K562 (cell line): ENCODE measurements at regions not wholly inside any gene's neighbourhood (a gene's known extent, or its start where the extent isn't known, plus 50 kb on each side); places are given as distances from the start of the nearest gene placed in this dataset.

ENCODE experiments used
- ATAC-seq: fragments of 200-7000 bp; cut with Tn5 transposase; 3 replicates; pipeline ENCODE4 v1.9.1; 2020; ENCODE audit warnings: moderate library complexity
- BruUV-seq: library from RNA; stranded (reverse); fragments of 400-500 nt; replicated peaks from 2 replicates; lab custom pipeline; 2021; lab: Mats Ljungman, UMichigan
- CTCF ChIA-PET: fragments of 300-600 bp; formaldehyde crosslinking; extraction: SDS; loops from one replicate; lab custom pipeline; 2021; ENCODE audit warnings: low intra/inter-chr PET ratio; lab: Yijun Ruan, JAX
- POLR2A ChIA-PET: fragments of 300-600, 350-650 bp; sonication (Branson Sonifier 250); formaldehyde crosslinking; extraction: SDS; loops from one replicate; lab custom pipeline; 2021; ENCODE audit warnings: antibody characterized with exemption, inconsistent platforms; lab: Yijun Ruan, JAX
- DNase-seq, 4 experiments: peaks; one replicate each; pipeline versions ENCODE4 v3.0.0 to v3.0.0-alpha.2; 2011 to 2018; ENCODE audit warnings: low spot score in 3 of 4, mixed read lengths in 3 of 4; ENCODE audit errors: extremely low read depth in 1 of 4
- FAIRE-seq: peaks from 2 replicates; lab custom pipeline; 2011; peaks lifted over from hg19 to GRCh38; lab: Jason Lieb, UNC
- H2AFZ ChIP-seq: 2 replicates; pipeline ENCODE4 v1.6.0; 2011; ENCODE audit warnings: low read depth, low read length, control low read depth, inconsistent platforms
- H3K27ac ChIP-seq: fragments of 200-600 bp; 3 replicates; pipeline ENCODE4 v1.8.0; 2011; ENCODE audit warnings: low read depth, mild to moderate bottlenecking, control low read depth, inconsistent platforms, low read length, moderate library complexity, mixed read lengths; ENCODE audit errors: extremely low read depth
- H3K27me3 ChIP-seq, 2 experiments: fragments of 300-600 bp in 1 of 2; 2 replicates in 1 of 2; 3 replicates in 1 of 2; pipeline versions ENCODE4 v1.6.0 to v1.8.0; 2011; ENCODE audit warnings: inconsistent platforms in 2 of 2, low read length in 2 of 2, mild to moderate bottlenecking in 1 of 2, mixed read lengths in 1 of 2, moderate library complexity in 1 of 2; ENCODE audit not compliant: control insufficient read depth in 2 of 2, insufficient read depth in 2 of 2
- H3K36me3 ChIP-seq: fragments of 300-600 bp; 3 replicates; pipeline ENCODE4 v1.8.0; 2011; ENCODE audit warnings: mild to moderate bottlenecking, low read length, inconsistent platforms; ENCODE audit not compliant: control insufficient read depth, insufficient read depth
- H3K4me1 ChIP-seq, 2 experiments: fragments of 200-600 bp in 1 of 2; replicated peaks in 1 of 2; 2 replicates in 1 of 2; 3 replicates in 1 of 2; pipeline versions ENCODE4 v1.5.1 to v1.8.0; 2011; ENCODE audit warnings: inconsistent platforms in 2 of 2, low read length in 2 of 2, mild to moderate bottlenecking in 1 of 2, mixed read lengths in 1 of 2, moderate library complexity in 1 of 2; ENCODE audit not compliant: control insufficient read depth in 2 of 2, insufficient read depth in 2 of 2
- H3K4me2 ChIP-seq: 2 replicates; pipeline ENCODE4 v1.6.1; 2011; ENCODE audit warnings: low read length, control low read depth, inconsistent platforms, mixed read lengths; ENCODE audit not compliant: insufficient read depth
- H3K4me3 ChIP-seq: fragments of 200-600 bp; sonication (generic), shearing (Covaris generic); 2 replicates; pipeline ENCODE4 v1.5.1; 2016; ENCODE audit warnings: control low read depth, inconsistent platforms
- H3K79me2 ChIP-seq: fragments of 200-600 bp; 3 replicates; pipeline ENCODE4 v1.8.0; 2011; ENCODE audit warnings: low read length, inconsistent platforms; ENCODE audit not compliant: control insufficient read depth, insufficient read depth
- H3K9ac ChIP-seq, 2 experiments: 2 replicates each; pipeline versions ENCODE4 v1.6.0 to v1.6.1; 2011; ENCODE audit warnings: low read depth in 2 of 2, low read length in 2 of 2, control low read depth in 1 of 2, inconsistent platforms in 1 of 2, mild to moderate bottlenecking in 1 of 2, mixed read lengths in 1 of 2; ENCODE audit not compliant: insufficient read depth in 1 of 2
- H3K9me1 ChIP-seq: one replicate; pipeline ENCODE4 v1.6.0; 2011; ENCODE audit warnings: inconsistent platforms, mild to moderate bottlenecking, low read length, moderate library complexity; ENCODE audit not compliant: control insufficient read depth, insufficient read depth
- H3K9me3 ChIP-seq: replicated peaks from 2 replicates; pipeline ENCODE4 v1.5.1; 2011; ENCODE audit warnings: low read depth, low read length, inconsistent platforms; ENCODE audit not compliant: control insufficient read depth, insufficient read depth
- H4K20me1 ChIP-seq: replicated peaks from 2 replicates; pipeline ENCODE4 v1.6.1; 2011; ENCODE audit warnings: low read length, inconsistent platforms, mixed read lengths; ENCODE audit not compliant: control insufficient read depth, insufficient read depth
- BACH1 ChIP-seq: fragments of 200-800 bp; sonication (Bioruptor generic); IDR thresholded peaks from 2 replicates; pipeline ENCODE4 v1.6.1; 2016; ENCODE audit warnings: missing genetic modification characterization, missing compliant biosample characterization
- ELF4 ChIP-seq: fragments of 450-650 bp; formaldehyde crosslinking; IDR thresholded peaks from 2 replicates; pipeline ENCODE4 v1.4.0; 2022; ENCODE audit warnings: missing genetic modification characterization
- EZH2 ChIP-seq: IDR thresholded peaks from 2 replicates; pipeline ENCODE4 v1.6.1; 2012; ENCODE audit warnings: low read depth, mild to moderate bottlenecking, inconsistent platforms, low read length, borderline replicate concordance
- NR0B1 ChIP-seq: fragments of 450-650 bp; IDR thresholded peaks from one replicate; pipeline ENCODE4 v1.6.1; 2018; ENCODE audit warnings: mild to moderate bottlenecking, moderate library complexity; ENCODE audit not compliant: partially characterized antibody
- TCFL5 ChIP-seq: fragments of 250-450 bp; sonication (Bioruptor Pico); conservative IDR thresholded peaks from 2 replicates; pipeline ENCODE4 v1.6.1; 2021; ENCODE audit warnings: mild to moderate bottlenecking, moderate library complexity, matching md5 sums
- WGBS: fragments of 100-300 bp; shearing (Covaris generic); methylation state at CpG from one replicate; pipeline ENCODE4 v1.1.6; 2016; ENCODE audit warnings: low coverage, mixed read lengths; ENCODE audit not compliant: insufficient coverage; ENCODE audit errors: missing lambda C conversion rate; 5-methylcytosine and 5-hydroxymethylcytosine counted together
- in situ Hi-C: fragments of 300-500 bp; cut with MboI; formaldehyde crosslinking; loops from 4 replicates; pipeline ENCODE4 v1.15.0; 2018; ENCODE audit warnings: inconsistent platforms, mixed read lengths
- intact Hi-C: fragments of 100-400 bp; cut with micrococcal nuclease; formaldehyde crosslinking; loops from 2 replicates; pipeline ENCODE4 v1.14.2; 2022
- TF ChIP-seq, protein P1 (sequence below): sonication (generic); formaldehyde crosslinking; IDR thresholded peaks from 2 replicates; pipeline ENCODE4 v1.8.1; 2023; ENCODE audit warnings: mild to moderate bottlenecking, missing genetic modification reagents
- TF ChIP-seq, protein P2 (sequence below), 2 experiments: IDR thresholded peaks; 2 replicates each; pipeline ENCODE4 v1.6.1; 2011; ENCODE audit warnings: borderline replicate concordance in 1 of 2, control low read depth in 1 of 2, low read depth in 1 of 2, low read length in 1 of 2, mild to moderate bottlenecking in 1 of 2, mixed read lengths in 1 of 2, moderate library complexity in 1 of 2; ENCODE audit not compliant: insufficient read depth in 1 of 2, insufficient read length in 1 of 2, poor library complexity in 1 of 2, severe bottlenecking in 1 of 2; ENCODE audit errors: extremely low read depth in 1 of 2

GRCh38 chr2:5937851-5938565 lies 245.8 kb downstream of the SOX11 start:
- no peak overlapping the region for H2AFZ ChIP-seq
- H3K27me3 ChIP-seq, result no peaks in the 10 kb centered on the region
- CTCF ChIA-PET, result no interaction called here
- 4% methylated on average over 10 of the region's 12 CpGs for WGBS
- H3K4me1 ChIP-seq, result no peaks in the 10 kb centered on the region
- TF ChIP-seq, protein P1, sequence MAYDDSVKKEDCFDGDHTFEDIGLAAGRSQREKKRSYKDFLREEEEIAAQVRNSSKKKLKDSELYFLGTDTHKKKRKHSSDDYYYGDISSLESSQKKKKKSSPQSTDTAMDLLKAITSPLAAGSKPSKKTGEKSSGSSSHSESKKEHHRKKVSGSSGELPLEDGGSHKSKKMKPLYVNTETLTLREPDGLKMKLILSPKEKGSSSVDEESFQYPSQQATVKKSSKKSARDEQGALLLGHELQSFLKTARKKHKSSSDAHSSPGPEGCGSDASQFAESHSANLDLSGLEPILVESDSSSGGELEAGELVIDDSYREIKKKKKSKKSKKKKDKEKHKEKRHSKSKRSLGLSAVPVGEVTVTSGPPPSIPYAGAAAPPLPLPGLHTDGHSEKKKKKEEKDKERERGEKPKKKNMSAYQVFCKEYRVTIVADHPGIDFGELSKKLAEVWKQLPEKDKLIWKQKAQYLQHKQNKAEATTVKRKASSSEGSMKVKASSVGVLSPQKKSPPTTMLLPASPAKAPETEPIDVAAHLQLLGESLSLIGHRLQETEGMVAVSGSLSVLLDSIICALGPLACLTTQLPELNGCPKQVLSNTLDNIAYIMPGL, result no peak
- H3K9ac ChIP-seq, result no peak overlapping the region
- H3K36me3 ChIP-seq, result no peaks in the 10 kb centered on the region
- BruUV-seq, result no TSS peak
- H3K4me3 ChIP-seq, result no peak overlapping the region
- FAIRE-seq (no peak), DNase-seq (no peak), ATAC-seq (no peak)
- intact Hi-C loops (no loop called here), in situ Hi-C loops (no loop called here)
- H3K4me2 ChIP-seq, result no peak overlapping the region
- POLR2A ChIA-PET, result no interaction called here
- H3K9me3 ChIP-seq, result no peaks in the 10 kb centered on the region
- no peak overlapping the region for H3K27ac ChIP-seq
- no peaks in the 10 kb centered on the region for H3K79me2 ChIP-seq
- no peaks in the 10 kb centered on the region for H3K9me1 ChIP-seq
- no peaks in the 10 kb centered on the region for H4K20me1 ChIP-seq

- no peak for FAIRE-seq
- POLR2A ChIA-PET, result no interaction called here
- 1% methylated on average over 10 of the region's 10 CpGs for WGBS
- BruUV-seq, result no TSS peak
- H3K4me2 ChIP-seq, result no peak overlapping the region
- intact Hi-C loops, result no loop called here
- in situ Hi-C loops, result no loop called here
- no peaks in the 10 kb centered on the region for H3K79me2 ChIP-seq
- DNase-seq, result no peak
- no peak overlapping the region for H2AFZ ChIP-seq
- no peak overlapping the region for H3K27ac ChIP-seq
- H3K9me3 ChIP-seq, result no peaks in the 10 kb centered on the region
- TF ChIP-seq TCFL5 (CRISPR knock-in tag) (no peak), BACH1 (tag) (no peak), NR0B1 (no peak), ELF4 (CRISPR knock-in tag) (no peak), EZH2 (no peak)
- TF ChIP-seq, protein P2, sequence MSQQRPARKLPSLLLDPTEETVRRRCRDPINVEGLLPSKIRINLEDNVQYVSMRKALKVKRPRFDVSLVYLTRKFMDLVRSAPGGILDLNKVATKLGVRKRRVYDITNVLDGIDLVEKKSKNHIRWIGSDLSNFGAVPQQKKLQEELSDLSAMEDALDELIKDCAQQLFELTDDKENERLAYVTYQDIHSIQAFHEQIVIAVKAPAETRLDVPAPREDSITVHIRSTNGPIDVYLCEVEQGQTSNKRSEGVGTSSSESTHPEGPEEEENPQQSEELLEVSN (IDR thresholded peaks at IDR 0.05; ENCODE audit: borderline replicate concordance in 1 of 2, extremely low read depth in 1 of 2, insufficient read depth in 1 of 2, insufficient read length in 1 of 2, low read depth in 1 of 2, low read length in 1 of 2, poor library complexity in 1 of 2, severe bottlenecking in 1 of 2), result no peak
- TF ChIP-seq, all 486 proteins: peak for 0
- Histone ChIP-seq H3K9me1 (no peaks in the 10 kb centered on the region), H3K4me3 (no peak overlapping the region), H3K4me1 (no peaks in the 10 kb centered on the region), H4K20me1 (no peaks in the 10 kb centered on the region), H3K9ac (no peak overlapping the region), H3K27me3 (no peaks in the 10 kb centered on the region), H3K36me3 (no peaks in the 10 kb centered on the region)
- CTCF ChIA-PET, result no interaction called here
- ATAC-seq, result no peak
Observed at GRCh38 chr2:5938566-5938896, 246.3 kb downstream of the SOX11 start.
